Prostate gland (tissue), 2 donors: ENCODE measurements at regions not wholly inside any gene's neighbourhood (a gene's known extent, or its start where the extent isn't known, plus 50 kb on each side); places are given as distances from the start of the nearest gene placed in this dataset.

Experiments
- POLR2AphosphoS5 ChIP-seq: sonication (generic); formaldehyde crosslinking; IDR thresholded peaks from one replicate; pipeline ENCODE4 v1.6.1; 2017; ENCODE audit warnings: antibody characterized with exemption
- TF ChIP-seq, protein P1 (sequence below), 4 experiments: fragments of 200-600 bp in 2 of 4; fragments of 450-650 bp in 2 of 4; sonication (generic) in 2 of 4; IDR thresholded peaks; 1 replicate in 3 of 4; 2 replicates in 1 of 4; pipeline ENCODE4 v1.5.1; 2016 to 2019; ENCODE audit warnings: antibody characterized with exemption in 4 of 4, mild to moderate bottlenecking in 2 of 4, moderate library complexity in 2 of 4

DNA sequence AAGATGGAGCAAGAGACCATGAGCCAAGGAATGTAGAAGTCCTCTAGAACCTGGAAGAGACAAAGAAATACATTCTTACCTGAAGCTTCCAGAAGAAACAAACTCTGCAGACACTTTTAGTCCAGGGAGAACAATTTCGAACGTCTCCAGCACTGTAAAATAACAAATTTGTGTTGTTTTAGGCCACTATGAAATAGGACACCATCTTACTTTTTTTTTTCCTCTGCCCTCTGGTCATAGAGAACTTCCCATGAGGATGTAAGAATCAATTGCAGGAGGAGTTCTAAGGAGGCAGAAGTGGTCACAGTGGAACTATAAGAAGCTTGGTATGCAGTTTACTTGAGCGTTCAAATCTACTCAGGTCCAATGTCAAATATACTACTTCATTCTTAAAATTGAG, 1295.9 kb downstream of the ZPLD1 start:
- TF ChIP-seq, protein P1, sequence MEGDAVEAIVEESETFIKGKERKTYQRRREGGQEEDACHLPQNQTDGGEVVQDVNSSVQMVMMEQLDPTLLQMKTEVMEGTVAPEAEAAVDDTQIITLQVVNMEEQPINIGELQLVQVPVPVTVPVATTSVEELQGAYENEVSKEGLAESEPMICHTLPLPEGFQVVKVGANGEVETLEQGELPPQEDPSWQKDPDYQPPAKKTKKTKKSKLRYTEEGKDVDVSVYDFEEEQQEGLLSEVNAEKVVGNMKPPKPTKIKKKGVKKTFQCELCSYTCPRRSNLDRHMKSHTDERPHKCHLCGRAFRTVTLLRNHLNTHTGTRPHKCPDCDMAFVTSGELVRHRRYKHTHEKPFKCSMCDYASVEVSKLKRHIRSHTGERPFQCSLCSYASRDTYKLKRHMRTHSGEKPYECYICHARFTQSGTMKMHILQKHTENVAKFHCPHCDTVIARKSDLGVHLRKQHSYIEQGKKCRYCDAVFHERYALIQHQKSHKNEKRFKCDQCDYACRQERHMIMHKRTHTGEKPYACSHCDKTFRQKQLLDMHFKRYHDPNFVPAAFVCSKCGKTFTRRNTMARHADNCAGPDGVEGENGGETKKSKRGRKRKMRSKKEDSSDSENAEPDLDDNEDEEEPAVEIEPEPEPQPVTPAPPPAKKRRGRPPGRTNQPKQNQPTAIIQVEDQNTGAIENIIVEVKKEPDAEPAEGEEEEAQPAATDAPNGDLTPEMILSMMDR (IDR thresholded peaks at IDR 0.05) = no peak
- TF ChIP-seq POLR2AphosphoS5 = no peak
